ENCODE measurements at regions not wholly inside any gene's neighbourhood (a gene's known extent, or its start where the extent isn't known, plus 50 kb on each side); places are given as distances from the start of the nearest gene placed in this dataset.

DNA sequence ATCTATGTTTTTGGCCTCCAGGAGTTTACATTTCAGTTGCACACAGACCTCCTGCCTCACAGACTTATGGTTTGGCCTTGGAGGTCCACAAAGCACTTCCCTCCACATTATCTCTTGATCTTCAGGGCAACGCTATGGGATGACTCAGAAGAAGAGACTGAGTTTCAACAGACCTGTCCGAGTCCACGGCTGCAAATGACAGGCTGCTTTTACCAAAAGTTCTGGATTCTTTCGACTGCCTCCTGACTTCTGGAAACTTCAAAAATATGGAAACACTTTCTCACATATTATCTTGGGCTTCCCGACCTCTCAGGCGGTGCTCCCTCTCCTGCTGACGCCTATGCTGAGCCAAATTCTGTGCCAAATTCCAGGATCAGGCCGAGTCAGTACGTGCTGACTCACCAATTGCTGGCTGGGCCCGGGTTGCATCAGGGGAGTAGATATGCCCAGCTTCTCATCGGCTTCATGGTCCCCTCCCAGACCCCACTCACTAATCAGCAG, 190.2 kb downstream of the BMP7 start:
- TF ChIP-seq POLR2AphosphoS5 (IDR thresholded peaks at IDR 0.05; ENCODE audit: insufficient read depth in 1 of 2, low read depth in 1 of 2) (no peak), POLR2A (IDR thresholded peaks at IDR 0.05) (no peak)
- TF ChIP-seq, protein P1, sequence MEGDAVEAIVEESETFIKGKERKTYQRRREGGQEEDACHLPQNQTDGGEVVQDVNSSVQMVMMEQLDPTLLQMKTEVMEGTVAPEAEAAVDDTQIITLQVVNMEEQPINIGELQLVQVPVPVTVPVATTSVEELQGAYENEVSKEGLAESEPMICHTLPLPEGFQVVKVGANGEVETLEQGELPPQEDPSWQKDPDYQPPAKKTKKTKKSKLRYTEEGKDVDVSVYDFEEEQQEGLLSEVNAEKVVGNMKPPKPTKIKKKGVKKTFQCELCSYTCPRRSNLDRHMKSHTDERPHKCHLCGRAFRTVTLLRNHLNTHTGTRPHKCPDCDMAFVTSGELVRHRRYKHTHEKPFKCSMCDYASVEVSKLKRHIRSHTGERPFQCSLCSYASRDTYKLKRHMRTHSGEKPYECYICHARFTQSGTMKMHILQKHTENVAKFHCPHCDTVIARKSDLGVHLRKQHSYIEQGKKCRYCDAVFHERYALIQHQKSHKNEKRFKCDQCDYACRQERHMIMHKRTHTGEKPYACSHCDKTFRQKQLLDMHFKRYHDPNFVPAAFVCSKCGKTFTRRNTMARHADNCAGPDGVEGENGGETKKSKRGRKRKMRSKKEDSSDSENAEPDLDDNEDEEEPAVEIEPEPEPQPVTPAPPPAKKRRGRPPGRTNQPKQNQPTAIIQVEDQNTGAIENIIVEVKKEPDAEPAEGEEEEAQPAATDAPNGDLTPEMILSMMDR (IDR thresholded peaks at IDR 0.05) = no peak

All from vagina (tissue), 2 donors.